Breast epithelium (tissue), 4 donors: ENCODE measurements at regions not wholly inside any gene's neighbourhood (a gene's known extent, or its start where the extent isn't known, plus 50 kb on each side); places are given as distances from the start of the nearest gene placed in this dataset.

Source experiments
- DNase-seq, 2 donors: peaks; one replicate each; pipeline ENCODE4 v3.0.0-alpha.2; 2019; ENCODE audit warnings: low spot score in 2 of 2
- H3K27ac ChIP-seq, 2 donors: fragments of 200-600 bp; sonication (generic) in 1 of 2; one replicate each; pipeline ENCODE4 v1.5.1; 2016 to 2019; ENCODE audit warnings: mild to moderate bottlenecking in 1 of 2
- H3K27me3 ChIP-seq, 2 donors: fragments of 200-600 bp; sonication (generic) in 1 of 2; one replicate each; pipeline versions ENCODE4 v1.5.1 to v1.6.0; 2017 to 2019; ENCODE audit warnings: control low read depth in 1 of 2, mild to moderate bottlenecking in 1 of 2
- H3K36me3 ChIP-seq: fragments of 200-600 bp; one replicate; pipeline ENCODE4 v1.5.1; 2019
- H3K4me1 ChIP-seq, 2 donors: fragments of 200-600 bp; sonication (generic); one replicate each; pipeline ENCODE4 v1.5.1; 2016 to 2019; ENCODE audit warnings: control low read depth in 1 of 2
- H3K4me3 ChIP-seq, 3 donors: fragments of 200-600 bp; sonication (generic); 1 replicate in 2 of 3; 2 replicates in 1 of 3; pipeline ENCODE4 v1.5.1; 2016 to 2019; ENCODE audit warnings: mild to moderate bottlenecking in 3 of 3, moderate library complexity in 2 of 3
- H3K9me3 ChIP-seq, 2 donors: fragments of 200-600 bp; sonication (generic) in 1 of 2; one replicate each; pipeline ENCODE4 v1.5.1; 2016 to 2019; ENCODE audit warnings: control low read depth in 1 of 2
- CTCF ChIP-seq, 3 donors: fragments of 450-650 bp; IDR thresholded peaks; one replicate each; pipeline ENCODE4 v1.5.1; 2016 to 2017; ENCODE audit warnings: antibody characterized with exemption in 3 of 3, mild to moderate bottlenecking in 3 of 3, moderate library complexity in 3 of 3
- POLR2A ChIP-seq: fragments of 450-650 bp; IDR thresholded peaks from one replicate; pipeline ENCODE4 v1.6.1; 2016; ENCODE audit warnings: antibody characterized with exemption, mild to moderate bottlenecking, moderate library complexity
- POLR2AphosphoS5 ChIP-seq, 3 donors: sonication (generic); formaldehyde crosslinking; IDR thresholded peaks; one replicate each; pipeline ENCODE4 v1.6.1; 2017; ENCODE audit warnings: antibody characterized with exemption in 3 of 3
- intact Hi-C: fragments of 100-400 bp; cut with DNase I; formaldehyde crosslinking; loops from one replicate; pipeline ENCODE4 v1.15.1; 2023; ENCODE audit warnings: low total_unique reads

GRCh38 chr15:62348118-62348517 is 183.0 kb upstream of the C2CD4B start:
- intact Hi-C loops, result no loop called here
- H3K9me3 ChIP-seq, result no peaks in the 10 kb centered on the region
- no peaks in the 10 kb centered on the region for H3K4me1 ChIP-seq
- H3K36me3 ChIP-seq, result no peaks in the 10 kb centered on the region
- H3K4me3 ChIP-seq, result no peak overlapping the region
- no peaks in the 10 kb centered on the region for H3K27me3 ChIP-seq
- TF ChIP-seq POLR2A (no peak), POLR2AphosphoS5 (IDR thresholded peaks at IDR 0.05) (no peak), CTCF (IDR thresholded peaks at IDR 0.05) (no peak)
- H3K27ac ChIP-seq, result no peak overlapping the region
- DNase-seq, result no peak

DNA sequence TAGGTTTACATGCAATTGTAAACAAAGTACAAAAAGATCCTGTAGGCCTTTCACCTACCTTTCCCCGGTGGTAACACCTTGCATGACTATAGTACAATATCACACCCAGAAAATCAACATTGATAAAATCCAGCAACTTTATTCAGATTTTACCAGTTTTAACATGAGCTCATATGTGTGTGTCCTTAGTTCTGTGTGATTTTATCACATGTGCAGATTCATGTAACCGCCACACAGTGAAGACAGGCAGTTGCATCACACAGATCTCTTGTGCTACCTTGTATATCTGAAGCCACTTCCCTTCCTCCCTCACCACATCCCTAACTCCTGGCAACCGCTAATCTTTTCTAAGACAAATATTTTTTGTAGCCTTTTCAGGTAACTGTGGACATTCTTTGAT is 183.5 kb upstream of the C2CD4B start:
- Histone ChIP-seq H3K9me3 (no peaks in the 10 kb centered on the region), H3K27me3 (no peaks in the 10 kb centered on the region), H3K36me3 (no peaks in the 10 kb centered on the region), H3K27ac (no peak overlapping the region), H3K4me3 (no peak overlapping the region), H3K4me1 (no peaks in the 10 kb centered on the region)
- intact Hi-C loops, result no loop called here
- DNase-seq, result no peak
- TF ChIP-seq POLR2A, result no peak
- TF ChIP-seq POLR2AphosphoS5 (IDR thresholded peaks at IDR 0.05), result no peak
- no peak for TF ChIP-seq CTCF (IDR thresholded peaks at IDR 0.05)

GRCh38 chr15:62352817-62353216 is 187.7 kb upstream of the C2CD4B start:
- H3K4me3 ChIP-seq, result no peak overlapping the region
- no peaks in the 10 kb centered on the region for H3K36me3 ChIP-seq
- no peaks in the 10 kb centered on the region for H3K9me3 ChIP-seq
- intact Hi-C loops, result no loop called here
- TF ChIP-seq POLR2AphosphoS5 (IDR thresholded peaks at IDR 0.05) (no peak), CTCF (IDR thresholded peaks at IDR 0.05) (no peak), POLR2A (no peak)
- DNase-seq, result no peak
- H3K4me1 ChIP-seq, result no peaks in the 10 kb centered on the region
- no peaks in the 10 kb centered on the region for H3K27me3 ChIP-seq
- no peak overlapping the region for H3K27ac ChIP-seq

- no peaks in the 10 kb centered on the region for H3K36me3 ChIP-seq
- no peak overlapping the region for H3K27ac ChIP-seq
- H3K27me3 ChIP-seq, result no peaks in the 10 kb centered on the region
- no peaks in the 10 kb centered on the region for H3K9me3 ChIP-seq
- intact Hi-C loops, result no loop called here
- no peaks in the 10 kb centered on the region for H3K4me1 ChIP-seq
- DNase-seq, result no peak
- no peak overlapping the region for H3K4me3 ChIP-seq
- TF ChIP-seq POLR2AphosphoS5 (IDR thresholded peaks at IDR 0.05) (no peak), POLR2A (no peak), CTCF (IDR thresholded peaks at IDR 0.05) (no peak)
Measured at GRCh38 chr15:62357431-62357830, 192.3 kb upstream of the C2CD4B start.

- Histone ChIP-seq H3K27ac (no peak overlapping the region), H3K27me3 (no peaks in the 10 kb centered on the region), H3K36me3 (no peaks in the 10 kb centered on the region), H3K9me3 (no peaks in the 10 kb centered on the region), H3K4me1 (no peaks in the 10 kb centered on the region), H3K4me3 (no peak overlapping the region)
- intact Hi-C loops, result no loop called here
- TF ChIP-seq CTCF (IDR thresholded peaks at IDR 0.05), result no peak
- no peak for TF ChIP-seq POLR2AphosphoS5 (IDR thresholded peaks at IDR 0.05)
- TF ChIP-seq POLR2A, result no peak
- no peak for DNase-seq
Measured at GRCh38 chr15:62359416-62359815, 194.3 kb upstream of the C2CD4B start.
